ENCODE measurements at regions not wholly inside any gene's neighbourhood (a gene's known extent, or its start where the extent isn't known, plus 50 kb on each side); places are given as distances from the start of the nearest gene placed in this dataset.

DNA sequence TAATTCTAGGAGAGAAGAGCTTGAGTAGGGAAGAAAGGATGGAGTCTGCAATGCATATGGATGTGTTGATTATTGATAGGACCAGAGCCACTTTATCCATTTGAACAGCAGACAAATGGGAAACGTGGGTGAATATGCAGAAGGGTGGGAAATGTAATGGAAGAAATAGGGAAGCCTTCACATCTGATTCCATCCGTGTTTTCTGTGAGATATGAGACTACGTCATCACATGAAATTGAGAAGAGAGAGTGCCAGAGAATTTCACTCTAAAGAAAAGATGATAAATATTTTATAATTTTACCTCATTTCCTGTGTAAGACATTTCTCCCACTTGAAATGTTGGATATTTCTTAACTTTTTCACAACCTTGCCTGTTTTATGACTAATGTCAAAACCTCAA is 788.4 kb upstream of the FAM98A start (continued):
- TF ChIP-seq ZNF281 (CRISPR knock-in tag; IDR thresholded peaks at IDR 0.05) (no peak), FOXJ3 (CRISPR knock-in tag; IDR thresholded peaks at IDR 0.05; ENCODE audit: borderline replicate concordance) (no peak), MXD4 (CRISPR knock-in tag; IDR thresholded peaks at IDR 0.05; ENCODE audit: borderline replicate concordance) (no peak), CREB1 (CRISPR knock-in tag; IDR thresholded peaks at IDR 0.05) (no peak)

DNA sequence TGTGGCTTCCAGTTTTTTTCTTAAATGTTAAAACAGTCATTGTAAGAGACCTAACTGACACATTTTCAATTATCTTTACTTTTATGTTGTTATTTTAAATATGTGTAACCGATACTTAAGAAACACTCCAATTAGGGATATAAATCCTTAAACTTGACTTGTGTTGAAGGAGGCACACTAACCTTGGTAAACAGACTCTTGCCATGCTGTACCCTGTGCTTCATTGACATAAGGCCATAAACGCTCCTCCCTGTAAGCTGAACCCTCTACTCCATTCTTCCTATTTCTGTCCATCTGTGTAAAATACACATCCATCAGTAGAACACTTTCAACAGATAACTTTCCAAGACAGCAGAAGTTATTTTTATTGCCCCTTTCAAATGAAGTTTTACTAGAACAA is 780.5 kb upstream of the FAM98A start:
- CTCF ChIA-PET: no interaction called here
- Mint-ChIP-seq H3K9me3 (peaks cover 9% of the 10 kb centered on the region), H3K27me3 (ENCODE audit: low read depth) (no peaks in the 10 kb centered on the region), H3K4me1 (no peaks in the 10 kb centered on the region), H3K4me3 (no peak overlapping the region), H3K36me3 (no peaks in the 10 kb centered on the region), H3K27ac (no peak overlapping the region)
- POLR2A ChIA-PET: no interaction called here
- DNase-seq (ENCODE audit: low spot score) (no peak), ATAC-seq (no peak)
- TF ChIP-seq CTCF (IDR thresholded peaks at IDR 0.05) (no peak), AR (CRISPR knock-in tag; IDR thresholded peaks at IDR 0.05) (no peak), ZNF281 (CRISPR knock-in tag; IDR thresholded peaks at IDR 0.05) (no peak), ETV6 (CRISPR knock-in tag; IDR thresholded peaks at IDR 0.05) (no peak), TEAD1 (CRISPR knock-in tag; IDR thresholded peaks at IDR 0.05) (no peak), ZMAT4 (CRISPR knock-in tag; IDR thresholded peaks at IDR 0.05) (no peak), ZNF416 (CRISPR knock-in tag; IDR thresholded peaks at IDR 0.05) (no peak), SOX15 (CRISPR knock-in tag; IDR thresholded peaks at IDR 0.05) (no peak), ARID4B (CRISPR knock-in tag; IDR thresholded peaks at IDR 0.05; ENCODE audit: borderline replicate concordance) (no peak)
- TF ChIP-seq, protein P1, sequence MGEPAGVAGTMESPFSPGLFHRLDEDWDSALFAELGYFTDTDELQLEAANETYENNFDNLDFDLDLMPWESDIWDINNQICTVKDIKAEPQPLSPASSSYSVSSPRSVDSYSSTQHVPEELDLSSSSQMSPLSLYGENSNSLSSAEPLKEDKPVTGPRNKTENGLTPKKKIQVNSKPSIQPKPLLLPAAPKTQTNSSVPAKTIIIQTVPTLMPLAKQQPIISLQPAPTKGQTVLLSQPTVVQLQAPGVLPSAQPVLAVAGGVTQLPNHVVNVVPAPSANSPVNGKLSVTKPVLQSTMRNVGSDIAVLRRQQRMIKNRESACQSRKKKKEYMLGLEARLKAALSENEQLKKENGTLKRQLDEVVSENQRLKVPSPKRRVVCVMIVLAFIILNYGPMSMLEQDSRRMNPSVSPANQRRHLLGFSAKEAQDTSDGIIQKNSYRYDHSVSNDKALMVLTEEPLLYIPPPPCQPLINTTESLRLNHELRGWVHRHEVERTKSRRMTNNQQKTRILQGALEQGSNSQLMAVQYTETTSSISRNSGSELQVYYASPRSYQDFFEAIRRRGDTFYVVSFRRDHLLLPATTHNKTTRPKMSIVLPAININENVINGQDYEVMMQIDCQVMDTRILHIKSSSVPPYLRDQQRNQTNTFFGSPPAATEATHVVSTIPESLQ (CRISPR knock-in tag; IDR thresholded peaks at IDR 0.05): no peak

Data from WTC11 (cell line).